GM10266 (cell line): ENCODE measurements at regions not wholly inside any gene's neighbourhood (a gene's known extent, or its start where the extent isn't known, plus 50 kb on each side); places are given as distances from the start of the nearest gene placed in this dataset.
"Not testable (repeated sequence)": the region's sequence is repeated elsewhere in the genome, so short reads cannot be mapped to it uniquely, and the experiment has no call there.

Experiments used
- DNase-seq: peaks from one replicate; pipeline ENCODE4 v3.0.0; 2012; ENCODE audit errors: extremely low spot score
- CTCF ChIP-seq: IDR thresholded peaks from 2 replicates; pipeline ENCODE4 v1.5.1; 2012; ENCODE audit warnings: mild to moderate bottlenecking, low read depth; ENCODE audit not compliant: control insufficient read depth, insufficient read depth; ENCODE audit errors: missing control alignments

GRCh38 chr12:11543457-11544158 is 105.9 kb upstream of the ETV6 start:
- no peak for DNase-seq
- TF ChIP-seq CTCF = no peak

GRCh38 chr12:11545484-11546330 is 103.8 kb upstream of the ETV6 start:
- TF ChIP-seq CTCF = no peak
- peak; percentile 73 for DNase-seq

GRCh38 chr12:11546582-11547270 is 102.7 kb upstream of the ETV6 start:
- not testable (repeated sequence) for DNase-seq

GRCh38 chr12:11547271-11547646 is 102.2 kb upstream of the ETV6 start:
- not testable (repeated sequence) for DNase-seq

- DNase-seq = no peak
- no peak for TF ChIP-seq CTCF
These were observed 100.4 kb upstream of the ETV6 start for GRCh38 chr12:11549119-11549518.

GRCh38 chr12:11553871-11554533 is 95.5 kb upstream of the ETV6 start:
- peak; percentile 57 for TF ChIP-seq CTCF

GRCh38 chr12:11555195-11555594 is 94.3 kb upstream of the ETV6 start:
- TF ChIP-seq CTCF = no peak
- no peak for DNase-seq

More at GRCh38 chr12:11553871-11554533, 95.5 kb upstream of the ETV6 start:
- peak; percentile 86 for DNase-seq
